HFFc6 (cell line): ENCODE measurements at regions not wholly inside any gene's neighbourhood (a gene's known extent, or its start where the extent isn't known, plus 50 kb on each side); places are given as distances from the start of the nearest gene placed in this dataset.

Experiments used
- DNase-seq: peaks from one replicate; pipeline ENCODE4 v3.0.0-alpha.2; 2018
- H3K27ac Mint-ChIP-seq: 2 replicates; pipeline ENCODE4 v1.8.0; 2020; ENCODE audit warnings: mild to moderate bottlenecking, mixed read lengths
- H3K27me3 Mint-ChIP-seq: 2 replicates; pipeline ENCODE4 v1.8.0; 2021; ENCODE audit warnings: mild to moderate bottlenecking, moderate library complexity, mixed read lengths; ENCODE audit not compliant: insufficient read depth
- H3K36me3 Mint-ChIP-seq: 2 replicates; pipeline ENCODE4 v1.8.0; 2021; ENCODE audit warnings: low read depth, mixed read lengths
- H3K4me1 Mint-ChIP-seq: 2 replicates; pipeline ENCODE4 v1.8.0; 2020; ENCODE audit warnings: low read depth, mixed read lengths
- H3K4me3 Mint-ChIP-seq: 2 replicates; pipeline ENCODE4 v1.8.0; 2020; ENCODE audit warnings: mild to moderate bottlenecking, moderate library complexity, mixed read lengths
- H3K9me3 Mint-ChIP-seq: 2 replicates; pipeline ENCODE4 v1.8.0; 2020; ENCODE audit warnings: mild to moderate bottlenecking, mixed read lengths
- CTCF ChIP-seq: fragments of 200-600 bp; sonication (generic); IDR thresholded peaks from 2 replicates; pipeline ENCODE4 v1.5.0; 2021; ENCODE audit warnings: antibody characterized with exemption, mild to moderate bottlenecking

- Mint-ChIP-seq H3K4me3 (no peak overlapping the region), H3K36me3 (no peaks in the 10 kb centered on the region), H3K27ac (no peak overlapping the region), H3K27me3 (no peaks in the 10 kb centered on the region), H3K9me3 (no peaks in the 10 kb centered on the region), H3K4me1 (peaks cover 21% of the 10 kb centered on the region)
- DNase-seq = peak; percentile 37
- no peak for TF ChIP-seq CTCF
Measured at GRCh38 chr9:105103776-105104175, 140.7 kb upstream of the SLC44A1 start.

- H3K4me3 Mint-ChIP-seq = no peak overlapping the region
- no peaks in the 10 kb centered on the region for H3K36me3 Mint-ChIP-seq
- peaks cover 8% of the 10 kb centered on the region for H3K4me1 Mint-ChIP-seq
- DNase-seq = no peak
- H3K9me3 Mint-ChIP-seq = no peaks in the 10 kb centered on the region
- no peak overlapping the region for H3K27ac Mint-ChIP-seq
- peaks cover 5% of the 10 kb centered on the region for H3K27me3 Mint-ChIP-seq
- no peak for TF ChIP-seq CTCF
Measured at GRCh38 chr9:105114318-105114717, 130.1 kb upstream of the SLC44A1 start.

GRCh38 chr9:105114964-105115728, 129.3 kb upstream of the SLC44A1 start:
- Mint-ChIP-seq H3K4me1 (peaks cover 8% of the 10 kb centered on the region), H3K27ac (no peak overlapping the region), H3K27me3 (peaks cover 5% of the 10 kb centered on the region), H3K9me3 (no peaks in the 10 kb centered on the region), H3K36me3 (no peaks in the 10 kb centered on the region), H3K4me3 (no peak overlapping the region)
- DNase-seq = no peak
- TF ChIP-seq CTCF = no peak

- Mint-ChIP-seq H3K9me3 (no peaks in the 10 kb centered on the region), H3K27me3 (peaks cover 4% of the 10 kb centered on the region), H3K4me1 (peaks cover 8% of the 10 kb centered on the region), H3K36me3 (no peaks in the 10 kb centered on the region), H3K27ac (no peak overlapping the region), H3K4me3 (no peak overlapping the region)
- TF ChIP-seq CTCF = no peak
- no peak for DNase-seq
Measured at GRCh38 chr9:105116052-105116868, 128.2 kb upstream of the SLC44A1 start.

GRCh38 chr9:105117234-105117633, 127.2 kb upstream of the SLC44A1 start:
- Mint-ChIP-seq H3K27ac (no peak overlapping the region), H3K36me3 (no peaks in the 10 kb centered on the region), H3K9me3 (no peaks in the 10 kb centered on the region), H3K27me3 (peaks cover 4% of the 10 kb centered on the region), H3K4me3 (no peak overlapping the region), H3K4me1 (peaks cover 8% of the 10 kb centered on the region)
- TF ChIP-seq CTCF = no peak
- DNase-seq = no peak
